Thyroid gland (tissue), 4 donors: ENCODE measurements at regions not wholly inside any gene's neighbourhood (a gene's known extent, or its start where the extent isn't known, plus 50 kb on each side); places are given as distances from the start of the nearest gene placed in this dataset.

Source experiments
- CTCF ChIP-seq, 6 experiments: fragments of 200-600 bp in 3 of 6; fragments of 450-650 bp in 3 of 6; sonication (generic) in 3 of 6; IDR thresholded peaks; one replicate each; pipeline ENCODE4 v1.5.1; 2016 to 2019; ENCODE audit warnings: antibody characterized with exemption in 6 of 6, mild to moderate bottlenecking in 2 of 6, inconsistent platforms in 1 of 6, moderate library complexity in 1 of 6
- POLR2A ChIP-seq, 2 donors: fragments of 450-650 bp; IDR thresholded peaks; one replicate each; pipeline ENCODE4 v1.6.1; 2017; ENCODE audit warnings: antibody characterized with exemption in 2 of 2, mild to moderate bottlenecking in 2 of 2, moderate library complexity in 1 of 2

DNA sequence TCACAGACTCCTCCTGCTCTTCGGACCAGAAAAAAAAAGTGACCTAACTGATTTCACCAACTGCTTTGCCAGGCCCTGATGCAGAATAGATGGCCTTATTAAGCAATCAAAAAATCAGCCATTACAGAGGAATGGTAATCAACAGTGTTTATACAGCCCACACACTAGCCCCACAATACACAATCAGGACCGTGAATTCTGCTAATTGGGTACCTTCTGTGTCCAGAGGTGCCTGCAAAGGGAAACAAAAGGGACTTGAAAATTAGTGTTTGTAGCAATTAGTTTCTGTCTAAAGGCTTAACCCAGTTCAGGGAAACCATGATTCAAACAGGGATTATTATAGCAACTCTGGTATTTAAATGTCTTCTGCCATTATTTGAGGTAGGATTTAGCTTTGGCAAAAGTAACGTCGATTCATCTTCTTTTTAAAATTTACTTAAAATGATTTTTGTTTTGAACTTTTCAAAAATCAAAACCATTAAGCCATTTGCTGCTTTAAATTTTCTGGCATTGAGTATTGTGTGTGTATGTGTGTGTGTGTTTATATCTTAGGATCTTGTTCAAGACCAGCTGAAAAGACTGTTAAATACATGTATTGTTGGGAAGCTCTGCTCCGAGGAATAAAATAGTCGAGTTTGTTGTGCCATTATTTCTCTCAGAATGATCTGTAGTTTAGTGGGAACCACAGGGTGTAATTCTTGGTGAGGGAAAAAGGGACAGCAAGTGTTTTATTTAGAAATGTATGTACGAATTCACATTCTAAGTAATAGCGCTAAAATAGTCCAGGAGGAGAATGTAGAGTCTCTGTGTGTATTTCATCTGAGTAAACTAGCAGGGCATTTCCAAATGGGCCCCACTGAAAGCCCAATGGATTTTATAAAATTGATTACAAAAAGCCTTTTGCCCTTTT lies 156.1 kb downstream of the PTCSC3 start:
- TF ChIP-seq CTCF (IDR thresholded peaks at IDR 0.05): no peak
- TF ChIP-seq POLR2A (IDR thresholded peaks at IDR 0.05): no peak
